K562 (cell line): ENCODE measurements at regions not wholly inside any gene's neighbourhood (a gene's known extent, or its start where the extent isn't known, plus 50 kb on each side); places are given as distances from the start of the nearest gene placed in this dataset.

Source experiments
- ATAC-seq: fragments of 200-7000 bp; cut with Tn5 transposase; 3 replicates; pipeline ENCODE4 v1.9.1; 2020; ENCODE audit warnings: moderate library complexity
- BruUV-seq: library from RNA; stranded (reverse); fragments of 400-500 nt; replicated peaks from 2 replicates; lab custom pipeline; 2021; lab: Mats Ljungman, UMichigan
- CTCF ChIA-PET: fragments of 300-600 bp; formaldehyde crosslinking; extraction: SDS; loops from one replicate; lab custom pipeline; 2021; ENCODE audit warnings: low intra/inter-chr PET ratio; lab: Yijun Ruan, JAX
- POLR2A ChIA-PET: fragments of 300-600, 350-650 bp; sonication (Branson Sonifier 250); formaldehyde crosslinking; extraction: SDS; loops from one replicate; lab custom pipeline; 2021; ENCODE audit warnings: antibody characterized with exemption, inconsistent platforms; lab: Yijun Ruan, JAX
- DNase-seq, 4 experiments: peaks; one replicate each; pipeline versions ENCODE4 v3.0.0 to v3.0.0-alpha.2; 2011 to 2018; ENCODE audit warnings: low spot score in 3 of 4, mixed read lengths in 3 of 4; ENCODE audit errors: extremely low read depth in 1 of 4
- FAIRE-seq: peaks from 2 replicates; lab custom pipeline; 2011; peaks lifted over from hg19 to GRCh38; lab: Jason Lieb, UNC
- H2AFZ ChIP-seq: 2 replicates; pipeline ENCODE4 v1.6.0; 2011; ENCODE audit warnings: low read depth, low read length, control low read depth, inconsistent platforms
- H3K27ac ChIP-seq: fragments of 200-600 bp; 3 replicates; pipeline ENCODE4 v1.8.0; 2011; ENCODE audit warnings: low read depth, mild to moderate bottlenecking, control low read depth, inconsistent platforms, low read length, moderate library complexity, mixed read lengths; ENCODE audit errors: extremely low read depth
- H3K27me3 ChIP-seq, 2 experiments: fragments of 300-600 bp in 1 of 2; 2 replicates in 1 of 2; 3 replicates in 1 of 2; pipeline versions ENCODE4 v1.6.0 to v1.8.0; 2011; ENCODE audit warnings: inconsistent platforms in 2 of 2, low read length in 2 of 2, mild to moderate bottlenecking in 1 of 2, mixed read lengths in 1 of 2, moderate library complexity in 1 of 2; ENCODE audit not compliant: control insufficient read depth in 2 of 2, insufficient read depth in 2 of 2
- H3K36me3 ChIP-seq: fragments of 300-600 bp; 3 replicates; pipeline ENCODE4 v1.8.0; 2011; ENCODE audit warnings: mild to moderate bottlenecking, low read length, inconsistent platforms; ENCODE audit not compliant: control insufficient read depth, insufficient read depth
- H3K4me1 ChIP-seq, 2 experiments: fragments of 200-600 bp in 1 of 2; replicated peaks in 1 of 2; 2 replicates in 1 of 2; 3 replicates in 1 of 2; pipeline versions ENCODE4 v1.5.1 to v1.8.0; 2011; ENCODE audit warnings: inconsistent platforms in 2 of 2, low read length in 2 of 2, mild to moderate bottlenecking in 1 of 2, mixed read lengths in 1 of 2, moderate library complexity in 1 of 2; ENCODE audit not compliant: control insufficient read depth in 2 of 2, insufficient read depth in 2 of 2
- H3K4me2 ChIP-seq: 2 replicates; pipeline ENCODE4 v1.6.1; 2011; ENCODE audit warnings: low read length, control low read depth, inconsistent platforms, mixed read lengths; ENCODE audit not compliant: insufficient read depth
- H3K4me3 ChIP-seq: fragments of 200-600 bp; sonication (generic), shearing (Covaris generic); 2 replicates; pipeline ENCODE4 v1.5.1; 2016; ENCODE audit warnings: control low read depth, inconsistent platforms
- H3K79me2 ChIP-seq: fragments of 200-600 bp; 3 replicates; pipeline ENCODE4 v1.8.0; 2011; ENCODE audit warnings: low read length, inconsistent platforms; ENCODE audit not compliant: control insufficient read depth, insufficient read depth
- H3K9ac ChIP-seq, 2 experiments: 2 replicates each; pipeline versions ENCODE4 v1.6.0 to v1.6.1; 2011; ENCODE audit warnings: low read depth in 2 of 2, low read length in 2 of 2, control low read depth in 1 of 2, inconsistent platforms in 1 of 2, mild to moderate bottlenecking in 1 of 2, mixed read lengths in 1 of 2; ENCODE audit not compliant: insufficient read depth in 1 of 2
- H3K9me1 ChIP-seq: one replicate; pipeline ENCODE4 v1.6.0; 2011; ENCODE audit warnings: inconsistent platforms, mild to moderate bottlenecking, low read length, moderate library complexity; ENCODE audit not compliant: control insufficient read depth, insufficient read depth
- H3K9me3 ChIP-seq: replicated peaks from 2 replicates; pipeline ENCODE4 v1.5.1; 2011; ENCODE audit warnings: low read depth, low read length, inconsistent platforms; ENCODE audit not compliant: control insufficient read depth, insufficient read depth
- H4K20me1 ChIP-seq: replicated peaks from 2 replicates; pipeline ENCODE4 v1.6.1; 2011; ENCODE audit warnings: low read length, inconsistent platforms, mixed read lengths; ENCODE audit not compliant: control insufficient read depth, insufficient read depth
- BRD9 ChIP-seq: fragments of 450-650 bp; IDR thresholded peaks from 2 replicates; pipeline ENCODE4 v1.6.1; 2018; ENCODE audit warnings: low read depth; ENCODE audit not compliant: partially characterized antibody
- COPS2 ChIP-seq: fragments of 450-650 bp; conservative IDR thresholded peaks from 2 replicates; pipeline ENCODE4 v1.6.1; 2016; ENCODE audit warnings: mild to moderate bottlenecking, moderate library complexity
- CTBP1 ChIP-seq: fragments of 450-650 bp; IDR thresholded peaks from 2 replicates; pipeline ENCODE4 v1.6.1; 2016; ENCODE audit warnings: borderline replicate concordance
- DNMT1 ChIP-seq: fragments of 450-650 bp; IDR thresholded peaks from 2 replicates; pipeline ENCODE4 v1.6.1; 2016; ENCODE audit warnings: antibody characterized with exemption, mild to moderate bottlenecking
- FOS ChIP-seq: IDR thresholded peaks from 3 replicates; pipeline ENCODE4 v1.6.1; 2011; ENCODE audit not compliant: insufficient read length; ENCODE audit errors: extremely low read depth
- HNRNPH1 ChIP-seq: fragments of 200-400 bp; formaldehyde crosslinking; optimal IDR thresholded peaks from 2 replicates; pipeline ENCODE3; 2017; ENCODE audit warnings: low read depth, mild to moderate bottlenecking, low read length, moderate library complexity
- MECOM ChIP-seq: fragments of 250-450 bp; sonication (Bioruptor Pico); IDR thresholded peaks from 2 replicates; pipeline ENCODE4 v1.8.0; 2022; ENCODE audit warnings: inconsistent platforms
- MEIS2 ChIP-seq: fragments of 450-650 bp; IDR thresholded peaks from 2 replicates; pipeline ENCODE4 v1.6.1; 2014; ENCODE audit warnings: mild to moderate bottlenecking; ENCODE audit not compliant: partially characterized antibody
- MYNN ChIP-seq, 2 experiments: sonication (generic); formaldehyde crosslinking in 1 of 2; IDR thresholded peaks; 2 replicates each; pipeline versions ENCODE4 v1.5.0 to v1.6.1; 2016 to 2020; ENCODE audit warnings: antibody characterized with exemption in 1 of 2, missing genetic modification reagents in 1 of 2
- POLR2B ChIP-seq: fragments of 450-650 bp; IDR thresholded peaks from 2 replicates; pipeline ENCODE4 v1.6.1; 2018; ENCODE audit warnings: low read depth; ENCODE audit not compliant: partially characterized antibody
- SMARCC2 ChIP-seq: fragments of 450-650 bp; IDR thresholded peaks from 2 replicates; pipeline ENCODE4 v1.6.1; 2017; ENCODE audit warnings: antibody characterized with exemption, moderate library complexity, mild to moderate bottlenecking, low read depth
- ZBTB17 ChIP-seq: fragments of 450-650 bp; formaldehyde crosslinking; IDR thresholded peaks from 2 replicates; pipeline ENCODE4 v1.4.0; 2020; ENCODE audit warnings: mild to moderate bottlenecking
- ZKSCAN3 ChIP-seq: fragments of 250-450 bp; sonication (Bioruptor Pico); IDR thresholded peaks from 2 replicates; pipeline ENCODE4 v1.4.0; 2020
- ZNF431 ChIP-seq: sonication (generic); formaldehyde crosslinking; IDR thresholded peaks from 2 replicates; pipeline ENCODE4 v1.8.0; 2022; ENCODE audit warnings: mild to moderate bottlenecking, missing genetic modification reagents
- ZNF766 ChIP-seq: fragments of 200-800 bp; sonication (Bioruptor generic); conservative IDR thresholded peaks from 2 replicates; pipeline ENCODE4 v1.6.1; 2016; ENCODE audit warnings: missing genetic modification characterization, missing compliant biosample characterization
- in situ Hi-C: fragments of 300-500 bp; cut with MboI; formaldehyde crosslinking; loops from 4 replicates; pipeline ENCODE4 v1.15.0; 2018; ENCODE audit warnings: inconsistent platforms, mixed read lengths
- intact Hi-C: fragments of 100-400 bp; cut with micrococcal nuclease; formaldehyde crosslinking; loops from 2 replicates; pipeline ENCODE4 v1.14.2; 2022
- TF ChIP-seq, protein P1 (sequence below): fragments of 250-450 bp; sonication (Bioruptor Pico); IDR thresholded peaks from 2 replicates; pipeline ENCODE4 v1.5.0; 2021; ENCODE audit warnings: mild to moderate bottlenecking, borderline replicate concordance

DNA sequence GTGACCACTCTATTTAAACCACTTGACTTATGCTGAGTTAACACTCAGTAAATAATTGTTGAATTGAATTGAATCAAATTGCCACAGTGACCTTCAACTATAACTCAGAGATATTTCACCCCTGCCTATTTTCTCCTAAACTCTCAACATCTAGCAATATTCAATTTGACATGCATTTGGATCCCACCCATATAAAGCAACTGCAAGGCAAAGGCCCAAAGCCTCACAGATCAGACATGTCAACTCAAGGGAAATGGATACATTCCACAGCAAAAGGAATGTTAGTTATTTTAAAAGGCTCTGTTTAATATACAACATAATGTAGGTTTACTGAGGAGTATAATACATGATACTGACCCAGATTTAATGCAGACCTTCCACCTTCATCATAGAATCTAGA is 107.4 kb downstream of the KCTD12 start:
- Histone ChIP-seq H3K9ac (no peak overlapping the region), H3K36me3 (no peaks in the 10 kb centered on the region), H3K9me3 (no peaks in the 10 kb centered on the region), H2AFZ (no peak overlapping the region), H3K27ac (no peak overlapping the region), H3K9me1 (no peaks in the 10 kb centered on the region), H3K27me3 (no peaks in the 10 kb centered on the region), H3K4me3 (no peak overlapping the region), H4K20me1 (no peaks in the 10 kb centered on the region), H3K4me2 (no peak overlapping the region), H3K79me2 (no peaks in the 10 kb centered on the region), H3K4me1 (no peaks in the 10 kb centered on the region)
- TF ChIP-seq ZKSCAN3 (no peak), ZBTB17 (no peak), MYNN (IDR thresholded peaks at IDR 0.05) (no peak), MYNN (CRISPR knock-in tag; IDR thresholded peaks at IDR 0.05) (no peak), SMARCC2 (no peak), HNRNPH1 (no peak), DNMT1 (no peak), BRD9 (no peak), CTBP1 (no peak), ZNF766 (CRISPR knock-in tag) (no peak), ZNF431 (CRISPR knock-in tag) (no peak), POLR2B (no peak), MEIS2 (no peak), FOS (no peak), COPS2 (no peak), MECOM (CRISPR knock-in tag) (no peak)
- TF ChIP-seq, protein P1, sequence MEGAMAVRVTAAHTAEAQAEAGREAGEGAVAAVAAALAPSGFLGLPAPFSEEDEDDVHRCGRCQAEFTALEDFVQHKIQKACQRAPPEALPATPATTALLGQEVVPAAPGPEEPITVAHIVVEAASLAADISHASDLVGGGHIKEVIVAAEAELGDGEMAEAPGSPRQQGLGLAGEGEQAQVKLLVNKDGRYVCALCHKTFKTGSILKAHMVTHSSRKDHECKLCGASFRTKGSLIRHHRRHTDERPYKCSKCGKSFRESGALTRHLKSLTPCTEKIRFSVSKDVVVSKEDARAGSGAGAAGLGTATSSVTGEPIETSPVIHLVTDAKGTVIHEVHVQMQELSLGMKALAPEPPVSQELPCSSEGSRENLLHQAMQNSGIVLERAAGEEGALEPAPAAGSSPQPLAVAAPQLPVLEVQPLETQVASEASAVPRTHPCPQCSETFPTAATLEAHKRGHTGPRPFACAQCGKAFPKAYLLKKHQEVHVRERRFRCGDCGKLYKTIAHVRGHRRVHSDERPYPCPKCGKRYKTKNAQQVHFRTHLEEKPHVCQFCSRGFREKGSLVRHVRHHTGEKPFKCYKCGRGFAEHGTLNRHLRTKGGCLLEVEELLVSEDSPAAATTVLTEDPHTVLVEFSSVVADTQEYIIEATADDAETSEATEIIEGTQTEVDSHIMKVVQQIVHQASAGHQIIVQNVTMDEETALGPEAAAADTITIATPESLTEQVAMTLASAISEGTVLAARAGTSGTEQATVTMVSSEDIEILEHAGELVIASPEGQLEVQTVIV, result no peak
- ChIA-PET POLR2A (no interaction called here), CTCF (no interaction called here)
- in situ Hi-C loops (no loop called here), intact Hi-C loops (no loop called here)
- no peak for FAIRE-seq
- ATAC-seq, result no peak
- DNase-seq, result no peak
- BruUV-seq, result no TSS peak
